DOHH2 (cell line): ENCODE measurements at regions not wholly inside any gene's neighbourhood (a gene's known extent, or its start where the extent isn't known, plus 50 kb on each side); places are given as distances from the start of the nearest gene placed in this dataset.

Experiments used
- H3F3A ChIP-seq: fragments of 200-600 bp; sonication (generic), shearing (Covaris generic); 2 replicates; pipeline ENCODE4 v1.6.0; 2016; ENCODE audit warnings: antibody characterized with exemption, mild to moderate bottlenecking; ENCODE audit not compliant: control insufficient read depth, insufficient read depth
- H3K27ac ChIP-seq: fragments of 200-600 bp; sonication (generic); 2 replicates; pipeline ENCODE4 v1.5.1; 2014; ENCODE audit warnings: low read depth, mild to moderate bottlenecking, low read length, moderate library complexity
- H3K27me3 ChIP-seq: fragments of 200-600 bp; sonication (generic); 2 replicates; pipeline ENCODE4 v1.6.1; 2014; ENCODE audit warnings: mild to moderate bottlenecking, low read length, mixed read lengths; ENCODE audit not compliant: control insufficient read depth
- H3K36me3 ChIP-seq: fragments of 200-600 bp; sonication (generic); 2 replicates; pipeline ENCODE4 v1.6.1; 2014; ENCODE audit warnings: mild to moderate bottlenecking, low read length, moderate library complexity, mixed read lengths; ENCODE audit not compliant: control insufficient read depth
- H3K4me1 ChIP-seq: fragments of 200-600 bp; sonication (generic); 2 replicates; pipeline ENCODE4 v1.6.1; 2014; ENCODE audit warnings: mild to moderate bottlenecking, low read length, mixed read lengths; ENCODE audit not compliant: control insufficient read depth
- H3K4me2 ChIP-seq: fragments of 200-600 bp; sonication (generic); 2 replicates; pipeline ENCODE4 v1.6.0; 2014; ENCODE audit warnings: mild to moderate bottlenecking, low read length, moderate library complexity
- H3K4me3 ChIP-seq: fragments of 200-600 bp; sonication (generic); 2 replicates; pipeline ENCODE4 v1.5.1; 2014; ENCODE audit warnings: mild to moderate bottlenecking, low read length, mixed read lengths
- H3K79me2 ChIP-seq: fragments of 200-600 bp; sonication (generic); 2 replicates; pipeline ENCODE4 v1.6.1; 2014; ENCODE audit warnings: mild to moderate bottlenecking, low read length, mixed read lengths; ENCODE audit not compliant: control insufficient read depth
- H3K9me2 ChIP-seq: fragments of 200-600 bp; sonication (generic); replicated peaks from 2 replicates; pipeline ENCODE4 v1.6.1; 2014; ENCODE audit warnings: mild to moderate bottlenecking, low read length, mixed read lengths; ENCODE audit not compliant: control insufficient read depth
- H3K9me3 ChIP-seq: fragments of 200-600 bp; sonication (generic); 2 replicates; pipeline ENCODE4 v1.6.1; 2014; ENCODE audit warnings: antibody characterized with exemption, low read length, mixed read lengths; ENCODE audit not compliant: control insufficient read depth, insufficient read depth
- H4K20me1 ChIP-seq: fragments of 200-600 bp; sonication (generic); 2 replicates; pipeline ENCODE4 v1.6.0; 2014; ENCODE audit warnings: low read depth, mild to moderate bottlenecking, antibody characterized with exemption, low read length, moderate library complexity; ENCODE audit not compliant: control insufficient read depth, insufficient read depth
- CTCF ChIP-seq: fragments of 200-600 bp; sonication (generic); IDR thresholded peaks from one replicate; pipeline ENCODE4 v1.5.1; 2014; ENCODE audit warnings: antibody characterized with exemption, mild to moderate bottlenecking, low read depth, low read length; ENCODE audit not compliant: poor library complexity, severe bottlenecking
- EZH2phosphoT487 ChIP-seq: fragments of 200-600 bp; sonication (generic); IDR thresholded peaks from 2 replicates; pipeline ENCODE4 v1.6.1; 2017; ENCODE audit warnings: borderline replicate concordance, mild to moderate bottlenecking, antibody characterized with exemption, low read length, moderate library complexity, mixed read lengths

GRCh38 chr4:112732142-112732541 is 95.2 kb downstream of the LARP7 start:
- no peaks in the 10 kb centered on the region for H3K27me3 ChIP-seq

GRCh38 chr4:112735474-112735951 is 98.6 kb downstream of the LARP7 start:
- Histone ChIP-seq H3K27me3 (no peaks in the 10 kb centered on the region), H3K79me2 (no peaks in the 10 kb centered on the region), H3K4me3 (no peak overlapping the region), H3K27ac (no peak overlapping the region), H3K4me2 (no peak overlapping the region), H3K36me3 (no peaks in the 10 kb centered on the region), H4K20me1 (no peaks in the 10 kb centered on the region), H3K4me1 (peaks cover 6% of the 10 kb centered on the region), H3F3A (no peaks in the 10 kb centered on the region), H3K9me3 (no peaks in the 10 kb centered on the region), H3K9me2 (no peaks in the 10 kb centered on the region)
- TF ChIP-seq CTCF: no peak
- TF ChIP-seq EZH2phosphoT487: no peak

More at GRCh38 chr4:112732142-112732541, 95.2 kb downstream of the LARP7 start:
- H3K4me3 ChIP-seq: no peak overlapping the region
- H3K4me1 ChIP-seq: peaks cover 6% of the 10 kb centered on the region
- TF ChIP-seq EZH2phosphoT487 (no peak), CTCF (no peak)
- H3K27ac ChIP-seq: no peak overlapping the region
- H3K9me3 ChIP-seq: no peaks in the 10 kb centered on the region
- H3F3A ChIP-seq: no peaks in the 10 kb centered on the region
- no peaks in the 10 kb centered on the region for H3K36me3 ChIP-seq
- no peaks in the 10 kb centered on the region for H3K79me2 ChIP-seq
- H3K9me2 ChIP-seq: no peaks in the 10 kb centered on the region
- no peaks in the 10 kb centered on the region for H4K20me1 ChIP-seq
- no peak overlapping the region for H3K4me2 ChIP-seq

- no peaks in the 10 kb centered on the region for H3K9me2 ChIP-seq
- no peaks in the 10 kb centered on the region for H3K36me3 ChIP-seq
- H3F3A ChIP-seq: no peaks in the 10 kb centered on the region
- H3K4me3 ChIP-seq: no peak overlapping the region
- no peak overlapping the region for H3K27ac ChIP-seq
- H3K79me2 ChIP-seq: no peaks in the 10 kb centered on the region
- H3K4me2 ChIP-seq: no peak overlapping the region
- peaks cover 6% of the 10 kb centered on the region for H3K4me1 ChIP-seq
- H4K20me1 ChIP-seq: no peaks in the 10 kb centered on the region
- TF ChIP-seq CTCF (no peak), EZH2phosphoT487 (no peak)
- no peaks in the 10 kb centered on the region for H3K27me3 ChIP-seq
- no peaks in the 10 kb centered on the region for H3K9me3 ChIP-seq
These were observed 99.8 kb downstream of the LARP7 start for GRCh38 chr4:112736718-112737135.

- Histone ChIP-seq H3K27me3 (no peaks in the 10 kb centered on the region), H3K4me3 (no peak overlapping the region), H3K9me3 (no peaks in the 10 kb centered on the region), H3K36me3 (no peaks in the 10 kb centered on the region), H3K79me2 (no peaks in the 10 kb centered on the region), H3F3A (no peaks in the 10 kb centered on the region), H4K20me1 (no peaks in the 10 kb centered on the region), H3K27ac (no peak overlapping the region), H3K4me1 (peaks cover 6% of the 10 kb centered on the region), H3K9me2 (no peaks in the 10 kb centered on the region), H3K4me2 (no peak overlapping the region)
- TF ChIP-seq CTCF (no peak), EZH2phosphoT487 (no peak)
These were observed 102.5 kb downstream of the LARP7 start for GRCh38 chr4:112739442-112739841.
